T-helper 17 cell (primary cell): ENCODE measurements at regions not wholly inside any gene's neighbourhood (a gene's known extent, or its start where the extent isn't known, plus 50 kb on each side); places are given as distances from the start of the nearest gene placed in this dataset.

Experiments
- ATAC-seq: fragments of 150-1000 bp; cut with Tn5 transposase; 2 replicates; pipeline ENCODE4 v1.10.0; 2021; ENCODE audit warnings: mild to moderate bottlenecking, moderate library complexity
- DNase-seq, 3 donors: peaks; one replicate each; pipeline versions ENCODE4 v3.0.0 to v3.0.0-alpha.2; 2020 to 2021
- H3K9me3 ChIP-seq: one replicate; pipeline ENCODE4 v1.7.0; 2013; ENCODE audit warnings: low read length, mild to moderate bottlenecking; ENCODE audit not compliant: control insufficient read depth, poor library complexity, severe bottlenecking
- H3K27ac Mint-ChIP-seq: one replicate; pipeline ENCODE4 v1.8.0; 2022; ENCODE audit warnings: mild to moderate bottlenecking, moderate library complexity, mixed read lengths
- H3K27me3 Mint-ChIP-seq: one replicate; pipeline ENCODE4 v1.8.0; 2022; ENCODE audit warnings: mixed read lengths
- H3K36me3 Mint-ChIP-seq: one replicate; pipeline ENCODE4 v1.8.0; 2022; ENCODE audit warnings: low read depth, mixed read lengths
- H3K4me1 Mint-ChIP-seq: one replicate; pipeline ENCODE4 v1.8.0; 2022; ENCODE audit warnings: mild to moderate bottlenecking, mixed read lengths
- H3K4me3 Mint-ChIP-seq: one replicate; pipeline ENCODE4 v1.8.0; 2022; ENCODE audit warnings: mild to moderate bottlenecking, moderate library complexity, mixed read lengths

DNA sequence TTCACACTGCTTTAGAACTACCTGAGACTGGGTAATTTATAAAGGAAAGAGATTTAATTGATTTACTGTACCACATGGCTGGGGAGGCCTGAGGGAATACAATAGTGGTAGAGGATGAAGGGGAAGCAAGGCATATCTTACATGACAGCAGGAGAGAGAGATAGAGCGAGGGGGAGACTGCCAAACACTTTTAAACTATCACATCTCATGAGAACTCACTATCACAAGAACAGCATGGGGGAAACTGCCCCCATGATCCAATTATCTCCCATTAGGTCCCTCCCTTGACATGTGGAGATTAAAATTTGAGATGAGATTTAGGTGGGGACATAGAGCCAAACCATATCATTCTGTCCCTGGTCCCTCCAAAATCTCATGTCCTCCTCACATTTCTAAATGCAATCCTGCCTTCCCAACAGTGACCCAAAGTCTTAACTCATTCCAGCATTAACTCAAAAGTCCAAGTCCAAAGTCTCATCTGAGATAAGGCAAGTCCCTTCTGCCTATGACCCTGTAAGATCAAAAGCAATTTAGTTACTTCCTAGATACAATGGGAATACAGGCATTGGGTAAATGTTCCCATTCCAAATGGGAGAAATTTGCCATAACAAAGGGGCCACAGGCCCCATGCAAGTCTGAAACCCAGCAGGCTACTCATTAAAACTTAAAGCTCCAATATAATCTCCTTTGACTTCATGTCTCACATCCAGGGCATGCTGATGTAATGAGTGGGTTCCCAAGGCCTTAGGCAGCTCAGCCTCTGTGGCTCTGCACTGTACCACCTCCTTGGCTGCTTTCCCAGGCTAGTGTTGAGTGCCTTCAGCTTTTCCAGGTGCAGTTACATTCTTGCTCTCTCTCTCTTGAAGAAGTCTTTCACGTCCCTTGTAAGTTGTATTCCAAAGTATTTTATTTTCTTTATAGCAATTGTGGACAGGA is 481.7 kb upstream of the TGFBR2 start:
- peaks cover 9% of the 10 kb centered on the region for H3K27me3 Mint-ChIP-seq
- no peaks in the 10 kb centered on the region for H3K9me3 ChIP-seq
- H3K27ac Mint-ChIP-seq: no peak overlapping the region
- H3K36me3 Mint-ChIP-seq: peaks cover 2% of the 10 kb centered on the region
- H3K4me3 Mint-ChIP-seq: no peak overlapping the region
- ATAC-seq: no peak
- no peak for DNase-seq
- no peaks in the 10 kb centered on the region for H3K4me1 Mint-ChIP-seq

DNA sequence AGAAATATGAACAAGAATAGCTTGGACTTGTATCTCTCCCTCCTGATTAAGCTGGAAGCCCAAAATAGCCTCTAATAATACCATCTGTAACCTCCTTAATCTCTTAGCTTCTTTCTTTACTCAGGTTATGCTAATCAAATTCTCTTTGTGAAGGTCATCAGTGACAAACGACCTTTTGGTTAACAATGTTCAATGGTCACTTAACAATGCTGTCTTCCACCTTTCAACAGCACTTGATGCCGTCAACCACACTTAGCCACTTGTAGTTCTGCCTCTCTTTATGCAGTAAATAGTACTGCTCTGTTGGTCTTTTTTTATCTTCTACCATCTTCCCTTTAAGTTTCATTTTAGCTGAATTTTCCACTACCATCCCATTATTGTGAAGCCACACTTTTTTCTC is 476.6 kb upstream of the TGFBR2 start:
- Mint-ChIP-seq H3K4me3 (no peak overlapping the region), H3K36me3 (peaks cover 2% of the 10 kb centered on the region), H3K4me1 (no peaks in the 10 kb centered on the region), H3K27me3 (peaks cover 5% of the 10 kb centered on the region), H3K27ac (no peak overlapping the region)
- no peak for ATAC-seq
- no peak for DNase-seq
- H3K9me3 ChIP-seq: no peaks in the 10 kb centered on the region

- peaks cover 2% of the 10 kb centered on the region for H3K36me3 Mint-ChIP-seq
- ATAC-seq (no peak), DNase-seq (no peak)
- H3K9me3 ChIP-seq: no peaks in the 10 kb centered on the region
- H3K4me1 Mint-ChIP-seq: no peaks in the 10 kb centered on the region
- no peak overlapping the region for H3K4me3 Mint-ChIP-seq
- no peak overlapping the region for H3K27ac Mint-ChIP-seq
- peaks cover 5% of the 10 kb centered on the region for H3K27me3 Mint-ChIP-seq
Observed at GRCh38 chr3:30130391-30130790, 476.0 kb upstream of the TGFBR2 start.

DNA sequence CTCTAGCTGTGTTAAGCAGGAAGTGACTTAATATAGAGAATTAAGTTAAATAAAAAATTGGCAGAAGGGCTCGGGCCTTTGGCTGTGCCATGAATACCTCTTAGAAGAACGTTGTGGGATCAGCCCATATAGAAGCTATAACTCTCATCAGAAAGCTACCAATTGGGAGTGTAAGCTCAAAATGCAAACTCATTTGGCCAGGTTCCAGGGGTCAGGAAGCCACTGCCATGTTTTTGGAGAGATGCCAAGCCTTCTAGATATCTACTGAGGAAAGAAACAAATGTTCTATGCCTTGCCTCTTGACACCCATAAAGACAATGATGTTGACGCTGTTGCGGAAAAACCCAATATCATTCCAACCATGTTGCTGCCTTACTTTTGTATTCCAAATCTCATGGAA is 475.2 kb upstream of the TGFBR2 start:
- no peak overlapping the region for H3K27ac Mint-ChIP-seq
- no peak for DNase-seq
- no peaks in the 10 kb centered on the region for H3K4me1 Mint-ChIP-seq
- ATAC-seq: no peak
- H3K4me3 Mint-ChIP-seq: no peak overlapping the region
- no peaks in the 10 kb centered on the region for H3K9me3 ChIP-seq
- peaks cover 2% of the 10 kb centered on the region for H3K36me3 Mint-ChIP-seq
- H3K27me3 Mint-ChIP-seq: peaks cover 5% of the 10 kb centered on the region

DNA sequence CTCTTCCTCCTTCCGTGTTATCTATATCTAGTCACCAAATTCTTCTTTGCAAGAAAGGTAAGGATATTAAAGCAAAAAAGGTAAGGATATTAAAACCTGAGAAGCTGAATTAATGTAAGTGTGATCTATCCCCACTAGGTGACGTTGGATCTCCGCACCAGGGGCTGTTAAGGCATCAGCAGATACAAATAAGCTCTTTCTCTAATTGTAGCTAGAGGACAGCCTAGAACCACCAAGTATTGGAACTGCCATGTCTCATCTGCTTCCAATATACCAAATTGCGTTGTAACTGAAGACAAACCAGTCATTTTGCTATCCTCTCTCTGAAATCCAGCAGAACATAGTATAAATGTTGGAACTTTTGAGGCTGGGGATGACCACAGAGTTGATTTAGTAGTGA is 471.2 kb upstream of the TGFBR2 start:
- Mint-ChIP-seq H3K27ac (no peak overlapping the region), H3K4me1 (no peaks in the 10 kb centered on the region), H3K36me3 (no peaks in the 10 kb centered on the region), H3K4me3 (no peak overlapping the region), H3K27me3 (no peaks in the 10 kb centered on the region)
- H3K9me3 ChIP-seq: no peaks in the 10 kb centered on the region
- DNase-seq (no peak), ATAC-seq (no peak)

DNA sequence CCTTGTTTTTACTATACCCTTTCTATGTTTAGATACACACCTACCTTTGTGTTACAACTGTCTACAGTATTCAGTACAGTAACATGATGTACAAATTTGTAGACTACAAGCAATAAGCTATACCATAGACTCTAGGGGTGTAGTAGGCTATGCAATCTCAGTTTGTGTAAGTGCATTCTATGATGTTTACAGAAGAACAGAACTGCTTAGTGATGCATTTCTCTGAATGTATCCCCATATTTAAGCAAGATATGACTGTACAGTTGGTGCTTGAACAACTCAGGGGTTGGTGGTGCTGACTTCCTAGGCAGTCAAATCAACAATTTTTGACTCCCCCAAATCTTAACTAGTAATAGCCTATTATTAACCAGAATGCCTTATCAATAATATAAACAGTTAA is 467.1 kb upstream of the TGFBR2 start:
- H3K27ac Mint-ChIP-seq: no peak overlapping the region
- DNase-seq (no peak), ATAC-seq (no peak)
- peaks cover 8% of the 10 kb centered on the region for H3K27me3 Mint-ChIP-seq
- no peak overlapping the region for H3K4me3 Mint-ChIP-seq
- no peaks in the 10 kb centered on the region for H3K4me1 Mint-ChIP-seq
- no peaks in the 10 kb centered on the region for H3K9me3 ChIP-seq
- H3K36me3 Mint-ChIP-seq: no peaks in the 10 kb centered on the region

- DNase-seq (no peak), ATAC-seq (no peak)
- Mint-ChIP-seq H3K27ac (no peak overlapping the region), H3K4me1 (no peaks in the 10 kb centered on the region), H3K4me3 (no peak overlapping the region), H3K27me3 (peaks cover 8% of the 10 kb centered on the region), H3K36me3 (no peaks in the 10 kb centered on the region)
- H3K9me3 ChIP-seq: no peaks in the 10 kb centered on the region
Observed at GRCh38 chr3:30140356-30141075, 465.9 kb upstream of the TGFBR2 start.

DNA sequence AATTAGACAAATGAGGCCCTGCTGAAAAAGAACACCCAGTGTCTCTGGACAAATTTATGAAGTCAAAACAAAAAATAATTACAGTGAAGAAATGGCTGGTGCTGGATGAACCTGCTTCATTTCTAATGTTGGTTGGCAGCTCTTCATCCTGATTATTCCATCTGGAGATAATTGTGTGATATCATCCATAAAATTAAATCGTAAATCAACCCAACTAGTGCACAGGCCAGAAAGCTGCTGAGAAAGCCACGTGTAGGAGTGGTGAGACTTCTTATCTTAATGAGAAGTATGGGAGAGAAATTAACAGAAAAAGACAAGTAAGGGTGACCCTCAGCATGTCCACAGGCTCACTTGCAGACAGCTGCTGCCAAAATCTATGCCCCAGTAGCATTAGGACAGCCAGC is 465.2 kb upstream of the TGFBR2 start:
- H3K9me3 ChIP-seq: no peaks in the 10 kb centered on the region
- H3K27me3 Mint-ChIP-seq: peaks cover 8% of the 10 kb centered on the region
- DNase-seq (no peak), ATAC-seq (no peak)
- H3K4me1 Mint-ChIP-seq: no peaks in the 10 kb centered on the region
- H3K27ac Mint-ChIP-seq: no peak overlapping the region
- no peak overlapping the region for H3K4me3 Mint-ChIP-seq
- no peaks in the 10 kb centered on the region for H3K36me3 Mint-ChIP-seq

DNA sequence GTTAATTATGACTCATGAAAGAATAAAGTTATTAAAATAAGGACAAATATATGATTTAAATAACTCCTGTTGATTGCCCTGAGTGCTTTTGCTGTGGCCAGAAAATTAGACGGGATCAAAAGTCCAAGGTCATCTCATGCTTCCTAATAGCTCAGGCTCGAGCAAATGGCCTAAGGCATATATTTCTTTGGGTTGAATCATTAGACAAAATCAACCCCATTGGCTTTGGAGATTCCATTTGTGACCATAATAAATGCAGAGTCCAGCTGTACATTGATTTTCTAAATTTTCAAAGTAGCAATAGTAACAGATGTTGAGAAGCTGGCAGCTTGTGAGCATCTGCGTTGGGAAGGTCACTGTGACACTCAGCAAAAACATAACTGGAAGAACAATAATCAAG is 464.5 kb upstream of the TGFBR2 start:
- ATAC-seq (no peak), DNase-seq (no peak)
- Mint-ChIP-seq H3K36me3 (no peaks in the 10 kb centered on the region), H3K4me1 (no peaks in the 10 kb centered on the region), H3K4me3 (no peak overlapping the region), H3K27me3 (peaks cover 8% of the 10 kb centered on the region), H3K27ac (no peak overlapping the region)
- H3K9me3 ChIP-seq: no peaks in the 10 kb centered on the region

DNA sequence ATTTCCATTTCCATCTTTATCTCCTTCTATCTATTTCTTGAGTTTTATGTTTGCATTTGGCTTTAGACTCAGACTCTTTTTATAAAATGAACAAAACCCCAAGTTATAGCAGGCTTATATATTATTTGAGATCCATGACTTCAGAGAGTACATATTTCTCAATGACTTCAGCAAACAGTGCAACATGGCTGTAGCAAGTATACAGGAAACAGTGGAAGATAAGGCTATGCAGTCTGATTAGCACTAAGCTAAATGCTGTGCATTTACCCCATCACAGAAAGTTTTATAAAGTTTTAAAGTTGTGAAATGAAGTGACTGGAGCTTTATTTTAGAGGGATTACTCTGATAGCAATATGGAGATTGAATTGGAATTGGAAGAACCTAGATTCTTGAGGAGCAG is 463.5 kb upstream of the TGFBR2 start:
- Mint-ChIP-seq H3K27me3 (peaks cover 8% of the 10 kb centered on the region), H3K36me3 (no peaks in the 10 kb centered on the region), H3K4me1 (no peaks in the 10 kb centered on the region), H3K4me3 (no peak overlapping the region), H3K27ac (no peak overlapping the region)
- no peaks in the 10 kb centered on the region for H3K9me3 ChIP-seq
- ATAC-seq (no peak), DNase-seq (no peak)

DNA sequence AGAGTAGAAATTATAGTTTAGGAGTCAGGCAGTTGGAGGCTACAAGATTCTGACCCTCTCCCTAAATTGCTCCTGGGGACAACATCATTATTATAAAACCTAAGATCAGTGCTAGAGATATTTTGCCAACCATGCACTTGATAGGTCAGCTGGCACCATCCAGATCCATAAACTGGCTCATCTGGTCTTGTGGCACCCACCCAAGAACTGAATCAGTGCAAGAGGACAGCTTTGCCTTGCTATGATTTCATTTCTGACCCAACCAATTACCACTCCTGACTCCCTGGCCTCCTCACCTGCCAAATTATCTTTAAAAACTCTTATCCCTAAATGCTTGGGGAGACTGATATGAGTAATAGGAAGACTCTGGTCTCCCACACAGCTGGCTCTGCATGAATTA is 461.1 kb upstream of the TGFBR2 start:
- H3K4me3 Mint-ChIP-seq: no peak overlapping the region
- ATAC-seq (no peak), DNase-seq (no peak)
- no peaks in the 10 kb centered on the region for H3K4me1 Mint-ChIP-seq
- no peak overlapping the region for H3K27ac Mint-ChIP-seq
- H3K36me3 Mint-ChIP-seq: no peaks in the 10 kb centered on the region
- peaks cover 10% of the 10 kb centered on the region for H3K27me3 Mint-ChIP-seq
- H3K9me3 ChIP-seq: peaks cover 2% of the 10 kb centered on the region

GRCh38 chr3:30146978-30147377 is 459.4 kb upstream of the TGFBR2 start:
- ATAC-seq (no peak), DNase-seq (no peak)
- Mint-ChIP-seq H3K4me3 (no peak overlapping the region), H3K4me1 (no peaks in the 10 kb centered on the region), H3K27ac (no peak overlapping the region), H3K36me3 (no peaks in the 10 kb centered on the region), H3K27me3 (peaks cover 4% of the 10 kb centered on the region)
- peaks cover 2% of the 10 kb centered on the region for H3K9me3 ChIP-seq

DNA sequence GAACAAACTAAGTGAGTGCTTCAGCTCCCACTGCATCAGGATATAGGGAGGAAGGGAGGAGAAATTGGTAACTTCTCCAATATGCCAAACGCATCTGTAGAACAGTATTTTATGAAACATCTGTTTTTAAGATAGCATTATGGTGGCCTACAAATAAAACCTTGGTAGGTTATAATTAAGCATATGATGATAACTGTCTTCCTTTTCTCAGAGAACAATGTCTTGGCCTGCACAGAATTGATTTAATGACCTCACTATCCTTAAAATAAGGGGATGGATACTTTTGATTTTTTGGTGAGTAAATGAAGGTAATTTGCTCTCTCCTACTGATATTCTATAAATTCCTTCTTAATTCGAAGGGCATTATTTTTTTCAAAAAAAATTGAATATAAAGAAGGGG is 451.5 kb upstream of the TGFBR2 start:
- Mint-ChIP-seq H3K4me1 (no peaks in the 10 kb centered on the region), H3K27ac (no peak overlapping the region), H3K27me3 (peaks cover 32% of the 10 kb centered on the region), H3K36me3 (peaks cover 2% of the 10 kb centered on the region), H3K4me3 (no peak overlapping the region)
- DNase-seq (no peak), ATAC-seq (no peak)
- peaks cover 2% of the 10 kb centered on the region for H3K9me3 ChIP-seq

DNA sequence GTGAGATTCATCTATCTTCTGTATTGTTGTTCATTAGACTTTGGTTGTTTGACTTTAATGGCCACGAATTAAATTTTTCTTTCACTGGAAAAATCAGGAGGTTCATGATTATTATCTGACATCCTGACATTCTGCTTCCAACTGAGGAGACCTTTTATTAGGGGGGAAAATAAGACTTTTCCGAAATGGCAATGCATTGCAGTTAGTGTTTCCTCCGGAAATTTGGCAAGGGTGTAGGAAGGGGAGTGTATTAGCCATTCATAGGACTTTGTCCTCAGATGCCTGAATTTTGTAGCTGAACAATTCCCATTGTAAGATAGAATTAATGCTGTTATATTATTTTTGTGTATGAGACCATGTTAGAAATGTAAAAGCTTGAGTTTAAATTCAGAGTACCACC is 450.6 kb upstream of the TGFBR2 start:
- H3K27ac Mint-ChIP-seq: no peak overlapping the region
- H3K27me3 Mint-ChIP-seq: peaks cover 28% of the 10 kb centered on the region
- no peaks in the 10 kb centered on the region for H3K9me3 ChIP-seq
- no peak for DNase-seq
- ATAC-seq: no peak
- H3K4me1 Mint-ChIP-seq: no peaks in the 10 kb centered on the region
- H3K4me3 Mint-ChIP-seq: no peak overlapping the region
- H3K36me3 Mint-ChIP-seq: peaks cover 2% of the 10 kb centered on the region
